ENCODE measurements at regions not wholly inside any gene's neighbourhood (a gene's known extent, or its start where the extent isn't known, plus 50 kb on each side); places are given as distances from the start of the nearest gene placed in this dataset.

- Histone ChIP-seq H3K27ac (no peak overlapping the region), H3K36me3 (no peaks in the 10 kb centered on the region), H3K4me1 (ENCODE audit: control insufficient read depth in 1 of 2, low read depth in 2 of 2) (no peaks in the 10 kb centered on the region), H3K4me3 (no peak overlapping the region), H3K27me3 (replicated peaks; ENCODE audit: insufficient read depth) (no peaks in the 10 kb centered on the region), H3K9me3 (no peaks in the 10 kb centered on the region)
- DNase-seq (ENCODE audit: low spot score) (no peak), ATAC-seq (ENCODE audit: insufficient number of reproducible peaks, low FRiP score, low read depth) (no peak)
- no peak for TF ChIP-seq CTCF (IDR thresholded peaks at IDR 0.05)
Observed at GRCh38 chr4:129415004-129415403, 319.1 kb downstream of the C4orf33 start.

GRCh38 chr4:129420637-129421036, 324.7 kb downstream of the C4orf33 start:
- Histone ChIP-seq H3K4me1 (ENCODE audit: control insufficient read depth in 1 of 2, low read depth in 2 of 2) (no peaks in the 10 kb centered on the region), H3K27ac (no peak overlapping the region), H3K36me3 (no peaks in the 10 kb centered on the region), H3K4me3 (no peak overlapping the region), H3K27me3 (replicated peaks; ENCODE audit: insufficient read depth) (no peaks in the 10 kb centered on the region), H3K9me3 (no peaks in the 10 kb centered on the region)
- no peak for ATAC-seq (ENCODE audit: insufficient number of reproducible peaks, low FRiP score, low read depth)
- TF ChIP-seq CTCF (IDR thresholded peaks at IDR 0.05): no peak
- DNase-seq (ENCODE audit: low spot score): no peak

GRCh38 chr4:129422277-129422676, 326.3 kb downstream of the C4orf33 start:
- H3K4me1 ChIP-seq (ENCODE audit: control insufficient read depth in 1 of 2, low read depth in 2 of 2): no peaks in the 10 kb centered on the region
- no peaks in the 10 kb centered on the region for H3K9me3 ChIP-seq
- ATAC-seq (ENCODE audit: insufficient number of reproducible peaks, low FRiP score, low read depth) (no peak), DNase-seq (ENCODE audit: low spot score) (no peak)
- H3K27me3 ChIP-seq (replicated peaks; ENCODE audit: insufficient read depth): no peaks in the 10 kb centered on the region
- TF ChIP-seq CTCF (IDR thresholded peaks at IDR 0.05): no peak
- H3K36me3 ChIP-seq: no peaks in the 10 kb centered on the region
- H3K4me3 ChIP-seq: no peak overlapping the region
- no peak overlapping the region for H3K27ac ChIP-seq

- no peak for TF ChIP-seq CTCF (IDR thresholded peaks at IDR 0.05)
- no peaks in the 10 kb centered on the region for H3K4me1 ChIP-seq (ENCODE audit: control insufficient read depth in 1 of 2, low read depth in 2 of 2)
- ATAC-seq (ENCODE audit: insufficient number of reproducible peaks, low FRiP score, low read depth): no peak
- no peak for DNase-seq (ENCODE audit: low spot score)
- H3K27ac ChIP-seq: no peak overlapping the region
- H3K9me3 ChIP-seq: no peaks in the 10 kb centered on the region
- H3K36me3 ChIP-seq: no peaks in the 10 kb centered on the region
- no peaks in the 10 kb centered on the region for H3K27me3 ChIP-seq (replicated peaks; ENCODE audit: insufficient read depth)
- H3K4me3 ChIP-seq: no peak overlapping the region
Observed at GRCh38 chr4:129428454-129428853, 332.5 kb downstream of the C4orf33 start.

- Histone ChIP-seq H3K4me1 (ENCODE audit: control insufficient read depth in 1 of 2, low read depth in 2 of 2) (no peaks in the 10 kb centered on the region), H3K4me3 (no peak overlapping the region), H3K36me3 (no peaks in the 10 kb centered on the region), H3K27me3 (replicated peaks; ENCODE audit: insufficient read depth) (no peaks in the 10 kb centered on the region), H3K27ac (no peak overlapping the region), H3K9me3 (no peaks in the 10 kb centered on the region)
- no peak for DNase-seq (ENCODE audit: low spot score)
- no peak for TF ChIP-seq CTCF (IDR thresholded peaks at IDR 0.05)
- ATAC-seq (ENCODE audit: insufficient number of reproducible peaks, low FRiP score, low read depth): no peak
Observed at GRCh38 chr4:129429581-129430320, 333.8 kb downstream of the C4orf33 start.

All from thoracic aorta (tissue), 2 donors.